Muscle layer of duodenum (tissue), 2 donors: ENCODE measurements at regions not wholly inside any gene's neighbourhood (a gene's known extent, or its start where the extent isn't known, plus 50 kb on each side); places are given as distances from the start of the nearest gene placed in this dataset.
"Not testable (repeated sequence)": the region's sequence is repeated elsewhere in the genome, so short reads cannot be mapped to it uniquely, and the experiment has no call there.

Experiments used
- H3K27ac ChIP-seq: one replicate; pipeline ENCODE4 v1.7.0; 2013; ENCODE audit warnings: mild to moderate bottlenecking, low read length
- H3K27me3 ChIP-seq: one replicate; pipeline ENCODE4 v1.7.0; 2013; ENCODE audit warnings: low read depth, mild to moderate bottlenecking, control low read depth, low read length
- H3K36me3 ChIP-seq, 2 donors: one replicate each; pipeline ENCODE4 v1.7.0; 2013; ENCODE audit warnings: low read length in 2 of 2, control low read depth in 1 of 2, mild to moderate bottlenecking in 1 of 2; ENCODE audit not compliant: insufficient read depth in 2 of 2, control insufficient read depth in 1 of 2
- H3K4me1 ChIP-seq, 2 donors: one replicate each; pipeline ENCODE4 v1.7.0; 2013; ENCODE audit warnings: low read length in 2 of 2, mild to moderate bottlenecking in 2 of 2, control low read depth in 1 of 2, moderate library complexity in 1 of 2; ENCODE audit not compliant: insufficient read depth in 2 of 2, control insufficient read depth in 1 of 2
- H3K4me3 ChIP-seq, 2 donors: one replicate each; pipeline ENCODE4 v1.7.0; 2013; ENCODE audit warnings: low read length in 2 of 2, low read depth in 1 of 2, mild to moderate bottlenecking in 1 of 2
- H3K9me3 ChIP-seq, 2 donors: one replicate each; pipeline ENCODE4 v1.7.0; 2013; ENCODE audit warnings: low read length in 2 of 2, control low read depth in 1 of 2, mild to moderate bottlenecking in 1 of 2; ENCODE audit not compliant: control insufficient read depth in 1 of 2
- donor health status: healthy.

DNA sequence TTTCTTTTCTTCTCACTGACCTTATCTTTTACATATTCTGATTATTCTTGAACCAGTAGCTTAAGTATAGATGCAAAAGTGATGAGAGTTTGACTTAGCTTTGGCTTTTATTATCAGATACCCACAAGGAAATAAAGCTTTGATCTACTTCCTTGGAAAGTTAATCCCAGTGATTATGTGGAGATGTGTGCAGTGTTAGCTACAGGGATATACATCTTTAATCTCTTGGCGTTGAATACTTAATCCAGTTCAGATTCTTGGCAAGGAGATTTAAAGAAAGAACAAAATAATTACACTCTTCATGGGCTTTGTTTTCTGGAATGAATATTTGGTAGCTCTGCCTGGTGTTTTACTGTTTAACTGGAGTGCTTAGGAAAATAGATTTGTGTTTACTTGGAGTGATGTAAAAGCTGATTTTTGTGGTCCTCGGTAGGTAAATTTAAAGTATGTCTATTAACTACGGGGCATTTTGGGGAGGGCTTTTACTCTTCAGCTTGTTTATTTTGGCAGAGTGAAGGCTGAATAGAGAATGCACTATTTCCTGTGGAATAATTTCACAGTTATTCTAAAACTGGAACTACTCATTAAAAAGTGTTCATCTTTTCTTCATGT is 150.1 kb upstream of the LRIG3 start:
- H3K4me3 ChIP-seq, result no peak overlapping the region
- H3K27ac ChIP-seq, result no peak overlapping the region
- H3K4me1 ChIP-seq, result peaks cover 0 to 9% of the 10 kb centered on the region in 2 donors
- H3K36me3 ChIP-seq, result no peaks in the 10 kb centered on the region
- H3K9me3 ChIP-seq, result no peaks in the 10 kb centered on the region
- no peaks in the 10 kb centered on the region for H3K27me3 ChIP-seq

DNA sequence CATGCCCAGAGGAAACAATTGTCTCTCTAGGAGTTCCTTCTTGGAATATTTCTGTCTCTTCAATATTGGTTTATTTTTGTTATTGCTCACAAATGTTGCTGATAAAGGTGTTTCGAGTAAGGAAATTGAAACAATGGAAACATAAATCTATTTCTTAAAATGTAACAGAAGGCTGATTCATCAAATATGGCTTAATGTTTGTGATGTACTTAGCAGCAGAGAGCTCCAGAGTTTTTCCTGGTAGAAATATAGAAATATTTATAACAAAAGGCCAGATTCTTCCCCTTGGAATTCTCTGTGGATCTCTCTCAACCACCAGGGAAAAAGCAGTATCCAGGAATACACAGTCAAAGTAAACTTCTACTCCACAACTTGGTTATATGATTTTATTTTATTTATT is 149.2 kb upstream of the LRIG3 start:
- Histone ChIP-seq H3K4me3 (no peak overlapping the region), H3K9me3 (no peaks in the 10 kb centered on the region), H3K36me3 (no peaks in the 10 kb centered on the region), H3K27ac (no peak overlapping the region), H3K4me1 (peaks cover 0 to 9% of the 10 kb centered on the region in 2 donors), H3K27me3 (no peaks in the 10 kb centered on the region)

DNA sequence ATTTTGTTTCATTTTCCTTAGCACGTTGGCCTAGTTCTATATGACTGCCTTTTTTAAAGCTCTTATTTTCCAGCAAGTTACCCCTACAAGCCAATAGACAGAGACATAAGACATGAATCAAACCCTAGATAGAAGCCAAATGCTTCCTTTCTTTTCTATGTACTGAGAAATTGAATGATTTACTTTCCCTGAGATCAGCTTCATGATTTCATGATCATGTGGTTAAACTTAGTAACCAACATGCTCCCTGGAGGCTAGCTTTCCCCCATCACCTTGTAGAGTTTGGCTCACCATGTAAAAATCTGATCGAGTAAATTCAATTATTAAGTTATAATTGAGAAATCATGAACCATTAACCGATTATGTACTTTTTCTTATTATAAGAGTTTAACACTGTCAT is 148.1 kb upstream of the LRIG3 start:
- no peaks in the 10 kb centered on the region for H3K9me3 ChIP-seq
- H3K27ac ChIP-seq, result no peak overlapping the region
- peaks cover 0 to 9% of the 10 kb centered on the region in 2 donors for H3K4me1 ChIP-seq
- no peaks in the 10 kb centered on the region for H3K36me3 ChIP-seq
- no peaks in the 10 kb centered on the region for H3K27me3 ChIP-seq
- H3K4me3 ChIP-seq, result no peak overlapping the region

DNA sequence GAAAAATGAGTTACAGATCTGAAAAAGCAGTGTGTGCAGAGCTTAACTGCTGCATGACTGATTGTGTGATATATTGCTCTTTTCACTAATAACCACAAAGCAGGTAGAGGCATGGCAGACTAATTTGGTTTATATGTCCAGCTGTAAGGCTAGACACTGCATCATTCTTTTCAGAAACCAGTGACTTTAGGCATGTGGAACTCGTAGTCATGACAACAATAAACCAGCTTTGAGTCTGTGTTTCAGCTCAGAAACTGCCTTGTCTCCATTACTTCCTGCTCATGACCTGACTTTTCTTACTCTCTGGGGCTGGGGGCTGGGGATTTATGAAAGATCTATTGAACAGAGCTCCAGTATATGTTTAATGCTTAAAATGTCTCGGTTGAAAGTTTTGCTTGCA is 146.8 kb upstream of the LRIG3 start:
- no peaks in the 10 kb centered on the region for H3K36me3 ChIP-seq
- H3K9me3 ChIP-seq, result no peaks in the 10 kb centered on the region
- H3K4me3 ChIP-seq, result no peak overlapping the region
- no peaks in the 10 kb centered on the region for H3K27me3 ChIP-seq
- H3K4me1 ChIP-seq, result peaks cover 0 to 9% of the 10 kb centered on the region in 2 donors
- no peak overlapping the region for H3K27ac ChIP-seq

DNA sequence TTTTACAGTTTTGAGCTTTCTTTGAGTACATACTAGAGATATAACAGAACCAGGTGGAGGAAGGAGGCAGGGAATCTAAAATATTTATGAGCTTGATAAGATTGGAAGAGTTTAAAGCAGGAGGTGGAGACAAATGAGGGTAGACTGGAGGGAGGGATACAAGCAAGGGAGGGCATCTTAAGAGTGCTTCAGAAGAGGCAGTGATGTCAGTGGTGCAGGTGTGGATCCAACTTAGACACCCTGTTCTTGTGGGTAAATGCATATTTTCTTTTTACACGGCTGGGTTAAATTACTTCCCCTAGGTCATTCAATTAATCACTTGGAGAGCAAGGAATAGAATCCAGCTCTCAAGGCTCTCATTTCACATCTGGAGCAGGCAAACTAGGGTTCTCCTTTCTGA is 146.1 kb upstream of the LRIG3 start:
- Histone ChIP-seq H3K9me3 (no peaks in the 10 kb centered on the region), H3K27ac (no peak overlapping the region), H3K4me1 (peaks cover 0 to 9% of the 10 kb centered on the region in 2 donors), H3K27me3 (no peaks in the 10 kb centered on the region), H3K36me3 (no peaks in the 10 kb centered on the region), H3K4me3 (no peak overlapping the region)

DNA sequence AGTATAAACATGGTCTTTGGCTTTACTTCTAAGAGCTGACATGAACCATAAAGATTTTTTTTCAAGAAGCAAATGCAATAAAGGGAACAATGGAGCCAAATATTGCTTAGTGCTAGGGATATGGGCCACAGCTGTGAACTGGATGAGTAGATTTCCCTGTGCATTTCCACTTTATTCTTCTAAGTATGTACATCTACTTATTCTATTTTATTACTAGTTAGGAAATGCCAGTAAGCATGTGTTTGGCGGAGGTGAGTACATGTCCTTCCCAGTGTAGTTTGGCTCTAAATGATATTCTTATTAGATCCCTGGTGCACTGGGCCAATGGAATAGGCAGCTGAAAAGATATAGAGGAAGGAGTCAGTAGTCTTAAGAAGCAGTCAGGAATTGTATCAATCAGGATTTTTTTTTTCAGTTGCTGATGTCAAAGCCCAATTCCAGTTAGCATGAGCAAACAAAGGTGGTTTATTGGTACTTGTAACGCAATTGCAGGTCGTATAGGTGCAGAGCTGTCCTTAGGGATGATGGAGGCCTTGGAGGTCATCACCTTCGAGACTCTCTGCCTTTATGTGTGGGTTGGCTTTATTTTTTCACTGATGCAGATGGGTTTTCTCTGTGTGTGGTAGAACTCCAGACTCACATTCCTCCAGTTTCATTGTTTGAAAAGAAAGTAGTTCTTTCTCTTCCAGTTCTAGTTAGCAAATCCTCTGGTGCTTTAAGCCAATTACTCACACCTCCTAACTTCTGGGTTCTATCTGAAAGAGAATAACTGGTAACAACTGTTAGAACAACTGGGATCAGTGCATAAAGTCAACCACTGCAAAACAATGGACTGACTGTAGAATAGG is 139.0 kb upstream of the LRIG3 start:
- Histone ChIP-seq H3K27me3 (no peaks in the 10 kb centered on the region), H3K4me3 (no peak overlapping the region), H3K36me3 (no peaks in the 10 kb centered on the region), H3K4me1 (no peaks in the 10 kb centered on the region), H3K27ac (no peak overlapping the region), H3K9me3 (no peaks in the 10 kb centered on the region)

DNA sequence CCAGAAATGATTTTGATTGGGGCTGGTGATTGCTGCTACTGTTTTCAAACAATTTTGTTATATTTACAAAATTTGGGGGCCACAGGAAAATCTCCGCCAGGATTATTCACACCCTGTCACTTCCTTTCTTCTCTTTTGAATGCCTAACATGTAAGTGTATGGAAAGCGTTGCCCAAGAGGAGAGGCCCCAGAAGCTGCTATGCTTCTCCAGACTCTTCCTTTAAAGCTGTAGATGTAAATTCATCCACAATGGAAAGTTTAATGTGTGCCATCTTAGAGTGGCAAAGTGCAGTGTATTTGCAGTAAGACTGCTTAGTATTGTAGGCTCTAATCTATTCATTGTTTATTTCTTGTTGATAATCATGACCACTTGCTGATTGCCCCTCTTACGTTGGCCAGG is 136.7 kb upstream of the LRIG3 start:
- H3K4me1 ChIP-seq, result no peaks in the 10 kb centered on the region
- no peaks in the 10 kb centered on the region for H3K9me3 ChIP-seq
- no peak overlapping the region for H3K4me3 ChIP-seq
- no peaks in the 10 kb centered on the region for H3K36me3 ChIP-seq
- no peaks in the 10 kb centered on the region for H3K27me3 ChIP-seq
- no peak overlapping the region for H3K27ac ChIP-seq

DNA sequence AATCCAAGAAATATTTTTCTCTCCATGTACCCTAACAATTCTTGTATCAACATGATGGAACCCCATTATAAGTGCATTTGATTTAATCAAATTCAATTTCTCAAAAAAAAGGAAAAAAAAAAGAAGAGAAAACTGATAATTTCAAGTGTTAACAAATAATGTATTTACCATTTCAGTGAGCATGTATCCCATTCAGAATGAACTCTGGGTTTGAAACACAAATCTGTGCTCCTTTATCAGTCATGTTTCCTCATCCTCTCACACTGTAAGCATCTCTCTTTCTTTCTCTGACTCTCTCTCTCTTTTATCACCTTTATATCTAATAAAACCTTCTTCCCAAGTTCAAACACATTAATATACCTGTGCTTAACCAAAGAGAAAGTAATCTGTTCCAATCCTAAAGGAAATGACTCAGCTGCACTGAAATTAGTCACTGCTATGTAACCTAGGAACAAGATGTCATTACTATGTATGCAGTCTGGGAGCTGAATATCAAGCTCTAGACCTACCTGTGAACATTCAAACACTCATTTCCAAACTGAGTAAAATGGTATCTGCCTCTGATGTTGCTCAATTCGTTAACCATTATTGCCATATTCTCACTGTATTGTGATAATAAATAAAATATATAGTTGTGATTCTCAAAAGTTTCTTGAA is 135.0 kb upstream of the LRIG3 start:
- Histone ChIP-seq H3K4me3 (no peak overlapping the region), H3K27ac (no peak overlapping the region), H3K4me1 (no peaks in the 10 kb centered on the region), H3K36me3 (no peaks in the 10 kb centered on the region), H3K9me3 (no peaks in the 10 kb centered on the region), H3K27me3 (no peaks in the 10 kb centered on the region)

DNA sequence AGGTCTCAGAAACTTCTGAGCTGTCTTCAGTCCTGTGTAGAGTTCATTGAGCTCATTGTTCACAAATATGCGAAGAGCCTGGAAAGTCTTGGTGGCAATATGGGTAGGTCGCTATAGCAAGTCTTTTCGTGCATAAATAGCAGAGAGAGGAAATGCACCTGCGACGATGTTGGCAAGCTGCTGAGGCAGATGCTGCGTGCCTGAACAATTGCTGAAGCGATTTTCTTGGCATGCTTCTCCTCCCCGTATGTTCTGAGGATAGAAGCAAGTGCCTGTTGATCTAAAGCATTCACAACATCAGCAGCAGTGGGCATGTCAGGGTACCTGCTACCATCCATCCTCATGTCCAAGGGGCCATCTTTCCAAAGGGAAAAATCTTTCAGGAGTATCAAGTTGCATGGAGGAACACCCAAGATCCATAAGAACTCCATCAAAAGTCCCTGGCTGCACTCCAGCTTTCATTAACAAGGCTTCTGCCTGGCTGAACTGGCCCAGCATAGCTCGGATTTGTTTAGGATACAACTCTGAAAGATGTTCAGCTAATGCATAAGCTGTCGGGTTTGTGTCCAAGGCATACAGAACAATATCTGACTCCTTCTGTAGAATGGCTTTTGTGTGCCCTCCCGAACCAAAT is 133.1 kb upstream of the LRIG3 start:
- H3K4me3 ChIP-seq, H3K36me3 ChIP-seq, H3K9me3 ChIP-seq, H3K27me3 ChIP-seq, H3K27ac ChIP-seq, H3K4me1 ChIP-seq: not testable (repeated sequence)

DNA sequence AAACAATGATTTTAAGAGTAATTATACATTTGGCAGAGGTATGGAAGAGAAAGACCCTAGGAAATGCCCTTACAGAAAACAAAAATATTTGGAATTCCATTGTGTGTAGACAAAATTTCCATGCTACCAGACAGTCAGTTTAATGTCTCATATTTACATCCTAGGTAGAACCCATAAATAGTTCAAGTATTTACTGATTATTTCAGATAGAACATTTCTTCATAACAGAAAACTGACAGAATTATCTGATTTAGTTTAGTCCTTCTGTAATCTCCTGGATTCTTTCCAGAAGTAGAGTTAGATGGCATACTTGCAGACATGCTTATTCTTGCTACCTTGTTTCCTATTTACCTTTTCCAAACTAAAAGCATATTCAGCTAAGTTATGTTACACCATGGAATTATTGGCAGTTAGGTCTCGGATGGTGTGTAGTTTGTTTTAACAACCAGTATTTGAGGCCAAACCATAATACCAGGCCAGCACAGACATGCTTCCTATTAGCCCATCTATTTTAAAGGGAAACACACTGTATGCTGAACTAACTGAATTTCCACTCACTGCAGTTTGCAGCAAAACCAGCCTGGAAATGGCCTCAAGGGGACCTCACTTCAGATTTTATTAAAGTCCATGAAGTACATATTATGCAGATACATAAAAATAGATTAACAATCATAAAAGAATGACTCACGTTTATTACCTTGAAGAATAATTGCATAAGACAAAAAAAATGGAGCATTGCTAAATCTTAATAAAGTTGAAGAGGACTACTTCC is 126.6 kb upstream of the LRIG3 start:
- no peak overlapping the region for H3K4me3 ChIP-seq
- no peaks in the 10 kb centered on the region for H3K27me3 ChIP-seq
- no peaks in the 10 kb centered on the region for H3K9me3 ChIP-seq
- H3K36me3 ChIP-seq, result no peaks in the 10 kb centered on the region
- H3K27ac ChIP-seq, result no peak overlapping the region
- peaks cover 0 to 4% of the 10 kb centered on the region in 2 donors for H3K4me1 ChIP-seq

DNA sequence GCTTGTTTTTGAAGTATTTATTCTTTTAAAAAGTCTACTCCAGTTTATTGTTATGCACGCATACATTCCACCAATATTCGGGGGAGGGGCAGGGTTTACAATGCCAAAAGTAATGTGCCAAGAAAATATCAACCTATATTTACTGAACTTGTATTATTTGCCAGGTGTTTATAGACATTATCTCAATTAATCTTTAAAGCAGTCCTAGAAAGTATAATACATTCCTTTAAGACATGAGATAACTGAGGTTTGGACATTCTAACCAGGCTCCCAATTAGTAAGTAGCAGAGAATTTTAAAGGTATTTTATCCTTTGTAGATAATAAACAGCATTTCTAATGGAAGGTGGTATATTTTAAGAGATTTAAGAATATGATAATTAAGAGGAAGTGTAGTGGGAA is 124.5 kb upstream of the LRIG3 start:
- H3K4me3 ChIP-seq, result no peak overlapping the region
- no peak overlapping the region for H3K27ac ChIP-seq
- no peaks in the 10 kb centered on the region for H3K27me3 ChIP-seq
- no peaks in the 10 kb centered on the region for H3K9me3 ChIP-seq
- H3K36me3 ChIP-seq, result peaks cover 0 to 4% of the 10 kb centered on the region in 2 donors
- peaks cover 4 to 6% of the 10 kb centered on the region in 2 donors for H3K4me1 ChIP-seq
